ENCODE measurements at regions not wholly inside any gene's neighbourhood (a gene's known extent, or its start where the extent isn't known, plus 50 kb on each side); places are given as distances from the start of the nearest gene placed in this dataset.
"Not testable (repeated sequence)": the region's sequence is repeated elsewhere in the genome, so short reads cannot be mapped to it uniquely, and the experiment has no call there.

DNA sequence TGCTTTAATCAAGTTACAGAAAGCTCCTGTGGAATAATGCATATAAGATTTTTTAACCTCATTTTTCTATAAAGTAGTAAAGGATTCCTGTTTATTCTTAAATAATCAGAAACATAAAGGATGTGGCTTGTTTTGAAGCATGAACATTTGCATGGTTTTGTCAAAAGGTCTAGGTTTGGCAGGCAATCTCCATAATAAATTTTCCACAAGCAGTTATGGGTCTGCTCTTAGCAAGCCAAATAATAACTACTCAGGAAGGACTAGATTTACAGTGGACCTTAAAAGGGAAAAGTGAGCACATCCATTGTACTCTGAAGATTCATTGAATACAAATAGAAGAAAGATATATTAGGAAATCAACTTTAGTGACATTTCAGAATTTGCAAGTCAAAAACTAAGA is 407.3 kb upstream of the CBLB start:
- no peak for DNase-seq

DNA sequence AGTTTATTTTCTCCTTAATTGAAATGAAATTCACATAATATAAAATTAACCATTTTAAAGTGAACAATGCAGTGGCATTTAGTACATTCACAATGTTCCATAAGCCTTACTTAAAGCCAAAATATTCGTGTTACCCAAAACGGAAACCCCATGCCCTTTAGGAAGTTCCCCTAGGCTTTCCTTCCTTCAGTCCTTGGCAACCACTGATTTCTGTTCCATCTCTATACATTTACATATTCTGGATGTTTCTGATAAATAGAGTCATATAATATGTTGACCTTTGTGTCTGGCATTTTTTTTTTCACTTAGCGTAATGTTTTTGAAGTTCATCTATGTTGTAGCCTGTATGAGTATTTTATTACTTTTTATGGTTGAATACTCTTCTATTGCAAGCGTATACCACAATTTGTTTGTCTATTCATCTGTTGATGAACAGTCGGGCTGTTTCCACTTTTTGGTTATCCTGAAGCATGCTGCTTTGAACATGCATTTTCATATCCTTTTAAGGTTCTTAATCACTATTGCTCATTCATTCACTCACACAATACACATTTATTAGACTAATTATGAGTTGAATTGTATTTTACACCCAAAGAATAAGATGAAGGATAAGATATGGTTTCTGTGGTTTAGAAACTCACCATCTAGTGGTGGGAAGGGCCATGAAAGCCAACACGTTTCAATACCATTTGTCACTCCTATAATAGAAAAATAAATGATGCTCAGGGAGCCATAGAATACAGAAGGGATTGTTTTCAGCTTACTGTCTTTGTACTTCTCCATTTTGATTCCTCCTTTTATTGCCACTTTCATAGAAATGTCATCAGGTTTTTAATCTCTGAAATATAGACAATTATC is 408.2 kb upstream of the CBLB start:
- no peak for DNase-seq

GRCh38 chr3:106277731-106278130 is 408.9 kb upstream of the CBLB start:
- DNase-seq, result no peak

DNA sequence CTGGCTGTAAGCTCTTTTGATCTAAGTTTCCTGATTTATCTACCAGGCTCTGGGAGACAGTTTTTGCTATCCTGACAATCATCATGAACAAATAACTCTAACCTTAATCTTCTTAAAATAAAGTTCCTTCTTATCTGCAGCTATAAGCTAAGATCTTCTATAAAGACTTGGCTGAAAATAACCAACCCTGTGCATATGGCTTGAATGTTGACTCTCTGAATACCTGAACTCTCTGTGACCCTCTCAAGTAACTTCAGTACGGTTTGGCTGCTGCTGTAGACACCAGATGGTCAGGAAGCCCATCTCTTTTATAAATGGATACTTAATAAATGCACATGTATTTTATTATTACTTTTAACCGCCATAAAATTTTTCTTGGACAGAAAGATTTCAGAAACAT is 412.4 kb upstream of the CBLB start:
- no peak for DNase-seq

GRCh38 chr3:106282943-106283342 is 414.1 kb upstream of the CBLB start:
- no peak for DNase-seq

DNA sequence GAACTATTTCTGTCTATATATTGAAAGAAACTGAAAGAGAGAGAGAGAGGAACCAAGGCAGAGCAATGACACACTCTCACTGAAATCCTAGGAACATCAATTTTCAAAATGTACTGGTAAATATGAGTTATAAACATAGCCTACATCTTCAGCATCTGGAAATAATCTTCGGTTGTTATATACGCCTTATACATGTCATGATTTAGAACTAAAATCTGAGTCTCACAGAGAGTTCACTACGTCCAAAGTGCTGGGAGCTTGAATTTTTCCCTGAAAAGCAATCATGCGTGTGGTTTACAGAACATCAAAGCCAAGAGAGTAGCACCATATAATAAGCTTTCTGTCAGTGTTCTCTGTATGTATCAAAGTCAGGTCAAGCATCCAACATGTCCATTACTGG is 420.0 kb upstream of the CBLB start:
- DNase-seq, result no peak

GRCh38 chr3:106290304-106290997 is 421.6 kb upstream of the CBLB start:
- DNase-seq, result no peak

GRCh38 chr3:106293161-106293560 is 424.3 kb upstream of the CBLB start:
- no peak for DNase-seq

DNA sequence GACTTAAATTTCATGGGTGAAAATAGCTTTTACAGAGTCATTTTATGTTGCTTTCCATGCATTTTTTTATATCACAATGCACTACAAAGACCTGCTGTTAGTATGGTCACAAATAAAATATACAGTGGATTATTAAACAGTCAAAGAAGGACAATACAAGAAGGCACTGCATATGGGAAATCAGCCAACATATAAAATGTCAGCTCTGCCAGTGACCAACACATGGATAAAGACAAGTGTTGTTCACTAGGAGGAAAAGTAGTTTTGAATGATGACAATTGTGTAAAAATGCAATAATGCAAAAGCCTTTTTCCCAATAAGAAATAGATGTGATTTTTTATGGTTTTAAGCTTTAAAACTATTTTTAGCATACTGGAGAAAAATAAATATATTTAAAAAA is 425.3 kb upstream of the CBLB start:
- DNase-seq, result no peak

DNA sequence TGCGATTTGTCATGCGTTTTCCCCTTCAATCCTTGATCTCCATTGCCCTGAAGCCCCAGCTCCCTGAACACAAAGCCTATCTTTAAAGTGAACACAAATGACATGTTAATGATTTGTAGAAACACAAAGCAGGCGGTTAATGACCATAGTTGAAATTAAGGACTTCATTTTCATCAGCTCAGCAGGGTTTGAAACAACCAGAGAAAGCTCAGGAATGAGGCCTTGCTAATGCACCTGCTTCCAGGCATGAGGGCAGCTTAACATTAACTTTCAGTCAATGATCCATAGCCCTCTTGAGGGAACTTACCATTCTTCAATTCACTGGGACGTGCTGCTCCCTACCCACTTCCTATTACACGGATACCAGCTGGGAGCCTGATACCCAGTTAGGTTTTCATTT is 427.2 kb upstream of the CBLB start:
- no peak for DNase-seq

GRCh38 chr3:106299300-106300098 is 430.7 kb upstream of the CBLB start:
- DNase-seq, result no peak

DNA sequence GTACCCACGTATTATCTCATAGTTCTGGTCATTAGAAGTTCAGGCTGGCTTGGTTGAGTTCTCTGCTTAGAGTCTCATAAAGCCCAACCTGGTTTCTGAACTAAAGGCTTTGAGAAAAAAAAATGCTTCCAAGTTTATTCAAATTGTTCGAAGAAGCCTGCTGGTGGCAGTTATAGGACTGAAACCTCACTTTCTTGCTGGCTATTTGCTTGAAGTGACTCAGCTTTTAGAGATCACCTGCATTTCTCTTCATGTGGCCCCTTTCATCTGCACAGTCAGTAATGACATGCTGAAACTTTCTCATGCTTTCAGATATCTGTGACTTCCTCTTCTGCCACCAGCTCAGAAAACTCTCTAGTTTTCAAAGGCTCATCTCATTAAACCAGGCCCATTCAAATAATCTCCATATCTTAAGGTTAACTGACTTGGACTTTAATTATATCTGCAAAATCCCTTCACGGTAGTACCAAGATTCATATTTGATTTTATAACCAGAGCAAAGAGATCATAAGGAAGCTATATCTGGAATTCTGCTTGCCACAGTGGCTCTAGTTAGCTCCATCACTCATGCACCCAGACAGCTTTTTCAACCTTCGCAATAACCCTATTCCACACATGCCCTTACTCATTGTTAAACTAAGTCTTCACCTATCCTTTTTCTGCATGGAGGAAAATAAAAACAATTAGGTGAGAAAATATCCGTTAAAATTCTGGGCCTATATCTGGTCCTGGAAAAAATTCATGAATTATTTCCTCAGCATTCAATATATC is 433.8 kb upstream of the CBLB start:
- no peak for DNase-seq

DNA sequence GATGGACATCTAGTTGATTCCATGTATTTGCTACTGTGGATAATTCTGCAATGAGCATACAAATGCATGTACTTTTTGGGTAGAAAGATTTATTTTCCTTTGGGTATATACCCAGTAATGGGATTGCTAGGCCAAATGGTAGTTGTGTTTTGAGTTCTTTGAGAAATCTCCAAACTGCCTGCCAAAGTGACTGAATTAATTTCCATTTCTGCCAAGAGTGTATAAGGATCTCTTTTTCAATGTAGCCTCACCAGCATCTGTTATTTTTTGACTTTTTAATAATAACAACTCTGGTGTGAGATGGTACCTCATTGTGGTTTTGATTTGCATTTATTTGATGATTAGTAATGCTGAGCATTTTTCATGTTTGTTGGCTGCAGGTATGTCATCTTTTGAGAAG is 435.0 kb upstream of the CBLB start:
- no peak for DNase-seq

DNA sequence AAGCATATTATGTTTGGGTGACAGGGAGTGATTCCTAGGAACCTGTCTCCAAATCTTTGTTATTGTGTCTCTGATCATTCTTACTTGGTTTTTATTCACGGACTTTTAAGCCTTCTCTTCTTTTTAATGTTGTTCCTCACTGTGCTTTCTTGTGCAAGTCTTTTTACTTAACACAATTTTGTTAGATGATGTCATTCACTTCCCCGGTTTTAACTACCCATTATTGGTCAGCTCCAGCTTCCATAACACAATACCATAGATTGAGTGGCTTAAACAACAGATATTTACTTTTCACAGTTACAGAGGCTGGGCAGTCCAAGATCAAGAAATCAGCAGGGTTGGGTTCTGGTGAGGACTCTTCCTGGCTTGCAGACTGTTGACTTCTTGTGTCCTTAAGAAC is 436.3 kb upstream of the CBLB start:
- no peak for DNase-seq

DNA sequence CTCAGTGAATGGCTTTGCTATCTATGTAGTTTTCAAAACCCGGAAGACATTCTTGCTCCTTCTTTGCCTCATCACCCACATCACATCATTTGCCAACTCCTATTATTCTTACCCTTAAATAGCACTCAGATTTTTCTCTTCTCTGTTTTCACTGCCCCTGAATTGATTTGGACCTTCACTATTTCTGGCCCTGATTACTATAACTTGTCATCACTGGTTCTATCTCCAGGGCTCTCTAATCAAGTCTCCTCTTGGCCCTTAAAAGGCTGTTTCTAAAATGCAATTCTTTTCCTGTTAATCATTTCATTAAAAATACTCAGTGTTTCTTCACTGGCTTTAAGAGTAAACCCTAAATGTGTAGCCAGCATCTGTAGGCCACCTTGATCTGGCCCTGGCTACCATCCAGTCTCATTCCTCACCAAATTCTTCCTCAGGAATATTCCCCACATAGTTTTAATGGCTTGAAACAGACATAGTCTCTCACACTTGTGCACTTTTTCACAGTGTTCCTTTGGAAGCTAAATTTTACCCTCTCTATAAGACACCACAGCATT is 437.1 kb upstream of the CBLB start:
- no peak for DNase-seq

DNA sequence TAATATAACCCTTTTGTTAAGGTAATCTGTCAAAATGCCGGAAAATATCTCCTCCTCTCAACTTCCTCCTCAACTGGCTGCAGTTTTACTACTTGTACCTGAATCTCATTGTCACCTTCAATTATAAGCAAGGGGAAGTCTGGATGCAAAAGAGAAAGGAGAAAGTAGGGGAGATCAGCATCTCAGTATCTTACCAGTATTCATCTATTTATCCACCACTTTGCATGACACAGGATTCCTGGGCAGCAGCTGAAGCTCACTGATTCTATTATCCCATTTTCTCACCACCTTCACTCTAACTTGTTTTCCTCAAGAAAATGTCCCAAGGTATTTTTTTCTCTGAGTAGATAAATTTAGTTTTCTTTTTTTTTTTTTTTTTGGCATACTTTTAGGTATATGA is 440.5 kb upstream of the CBLB start:
- DNase-seq, result no peak

GRCh38 chr3:106309798-106310197 is 441.0 kb upstream of the CBLB start:
- not testable (repeated sequence) for DNase-seq

DNA sequence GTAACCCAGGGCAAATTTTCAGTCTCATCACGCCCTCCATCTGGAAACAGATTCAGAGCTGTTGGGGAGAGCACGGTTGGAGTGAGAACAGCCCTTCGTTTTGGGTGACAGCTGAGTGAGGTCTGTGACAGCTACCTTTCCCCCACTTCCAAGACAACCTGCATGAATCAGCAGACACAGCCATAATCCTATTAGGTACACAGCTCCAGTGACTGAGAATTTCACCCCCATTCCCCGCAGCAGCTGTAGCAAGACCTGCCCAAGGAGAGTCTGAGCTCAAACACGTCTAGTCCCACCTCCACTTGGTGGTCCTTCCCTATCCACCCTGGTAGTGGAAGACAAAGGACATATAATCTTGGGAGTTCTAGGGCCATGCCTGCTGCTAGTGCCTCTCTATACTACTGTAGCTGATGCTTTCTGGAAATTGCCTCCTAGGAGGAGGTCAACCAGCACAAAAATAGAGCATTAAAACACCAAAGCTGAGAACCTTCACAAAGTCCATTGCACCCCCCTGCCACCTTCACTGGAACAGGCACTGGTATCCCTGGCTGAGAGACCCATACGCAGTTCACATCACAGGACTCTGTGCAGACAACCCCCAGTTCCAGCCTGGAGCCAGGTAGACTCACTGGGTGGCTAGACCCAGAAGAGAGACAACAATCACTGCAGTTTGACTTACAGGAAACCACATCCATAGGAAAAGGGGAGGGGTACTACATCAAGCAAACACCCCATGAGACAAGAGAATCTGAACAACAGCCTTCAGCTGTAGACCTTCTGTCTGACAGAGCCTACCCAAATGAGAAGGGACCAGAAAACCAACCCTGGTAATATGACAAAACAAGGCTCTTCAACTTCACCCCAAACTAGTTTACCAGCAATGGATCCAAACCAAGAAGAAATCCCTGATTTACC is 448.6 kb upstream of the CBLB start:
- DNase-seq, result no peak

DNA sequence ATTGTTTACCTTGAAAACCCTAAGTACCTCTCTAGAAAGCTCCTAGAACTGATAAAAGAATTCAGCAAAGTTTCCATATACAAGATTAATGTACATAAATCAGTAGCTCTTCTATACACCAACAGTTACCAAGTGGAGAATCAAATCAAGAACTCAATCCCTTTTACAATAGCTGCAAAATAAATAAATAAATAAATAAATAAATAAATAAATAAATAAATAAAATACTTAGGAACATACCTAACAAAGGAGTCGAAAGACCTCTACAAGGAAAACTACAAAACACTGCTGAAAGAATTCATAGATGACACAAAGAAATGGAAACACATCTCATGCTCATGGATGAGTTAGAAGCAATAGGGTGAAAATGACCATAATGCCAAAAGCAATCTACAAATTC is 452.6 kb upstream of the CBLB start:
- not testable (repeated sequence) for DNase-seq

GRCh38 chr3:106323586-106323985 is 454.8 kb upstream of the CBLB start:
- no peak for DNase-seq

DNA sequence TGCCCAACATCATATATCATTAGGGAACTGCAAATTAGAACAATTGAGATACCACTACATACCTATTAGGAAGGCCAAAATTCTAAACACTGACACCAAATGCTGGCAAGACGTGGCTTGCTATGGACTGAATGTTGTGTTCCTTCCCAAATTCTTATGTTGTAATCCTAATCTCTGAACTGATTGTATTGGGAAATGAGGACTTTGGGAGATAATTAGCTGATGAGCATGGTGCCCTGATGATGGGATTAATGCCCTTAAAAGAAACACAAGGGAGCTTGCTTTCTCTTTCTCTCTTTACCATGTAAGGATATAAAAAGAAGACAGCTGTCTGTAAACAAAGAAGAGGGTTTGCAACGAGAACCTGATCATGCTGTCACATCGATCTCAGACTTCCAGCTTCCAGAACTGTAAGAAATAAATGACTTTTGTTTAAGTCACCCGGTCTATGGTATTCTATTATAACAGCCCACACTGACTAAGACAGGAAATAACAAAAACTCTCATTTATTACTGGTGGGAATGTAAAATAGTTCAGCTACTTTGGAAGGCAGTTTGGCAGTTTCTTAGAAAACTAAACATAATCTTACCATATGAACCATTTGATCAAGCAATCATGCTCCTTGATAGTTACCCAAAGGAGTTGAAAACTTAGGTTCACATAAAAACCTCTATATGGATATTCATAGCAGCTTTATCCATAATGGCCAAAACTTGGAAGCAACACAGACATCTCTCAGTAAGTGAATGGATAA is 458.3 kb upstream of the CBLB start:
- no peak for DNase-seq
